Gastrocnemius medialis (tissue), 4 donors: ENCODE measurements at regions not wholly inside any gene's neighbourhood (a gene's known extent, or its start where the extent isn't known, plus 50 kb on each side); places are given as distances from the start of the nearest gene placed in this dataset.

Source experiments
- POLR2A ChIP-seq, 2 donors: fragments of 450-650 bp; IDR thresholded peaks; one replicate each; pipeline ENCODE4 v1.6.1; 2017; ENCODE audit warnings: antibody characterized with exemption in 2 of 2, mild to moderate bottlenecking in 2 of 2, moderate library complexity in 2 of 2
- TF ChIP-seq, protein P1 (sequence below), 5 experiments: fragments of 450-650 bp in 3 of 5; fragments of 200-600 bp in 2 of 5; sonication (generic) in 2 of 5; IDR thresholded peaks in 4 of 5; conservative IDR thresholded peaks in 1 of 5; 1 replicate in 4 of 5; 2 replicates in 1 of 5; pipeline ENCODE4 v1.5.1; 2016 to 2019; ENCODE audit warnings: antibody characterized with exemption in 5 of 5, mild to moderate bottlenecking in 3 of 5, moderate library complexity in 3 of 5

DNA sequence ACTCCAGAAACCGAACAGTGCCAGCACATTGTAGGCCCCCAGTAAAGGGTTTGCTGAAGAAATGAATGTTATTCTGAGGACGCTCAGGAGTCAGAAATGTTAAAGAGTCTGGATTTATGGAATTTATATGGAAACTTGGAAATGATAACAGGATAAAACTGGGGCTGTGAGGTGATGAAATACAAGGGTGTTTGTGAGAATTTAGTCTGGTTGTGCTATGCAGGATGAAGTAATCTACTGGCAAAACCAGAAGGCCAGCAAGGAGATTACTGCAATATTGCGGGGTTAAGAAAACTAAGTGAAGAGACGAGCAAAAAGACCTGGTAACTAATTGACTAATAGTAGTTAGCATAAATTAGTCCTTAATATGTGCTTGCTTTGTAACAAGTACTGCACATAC, 467.8 kb downstream of the ZEB2 start:
- no peak for TF ChIP-seq POLR2A (IDR thresholded peaks at IDR 0.05)
- TF ChIP-seq, protein P1, sequence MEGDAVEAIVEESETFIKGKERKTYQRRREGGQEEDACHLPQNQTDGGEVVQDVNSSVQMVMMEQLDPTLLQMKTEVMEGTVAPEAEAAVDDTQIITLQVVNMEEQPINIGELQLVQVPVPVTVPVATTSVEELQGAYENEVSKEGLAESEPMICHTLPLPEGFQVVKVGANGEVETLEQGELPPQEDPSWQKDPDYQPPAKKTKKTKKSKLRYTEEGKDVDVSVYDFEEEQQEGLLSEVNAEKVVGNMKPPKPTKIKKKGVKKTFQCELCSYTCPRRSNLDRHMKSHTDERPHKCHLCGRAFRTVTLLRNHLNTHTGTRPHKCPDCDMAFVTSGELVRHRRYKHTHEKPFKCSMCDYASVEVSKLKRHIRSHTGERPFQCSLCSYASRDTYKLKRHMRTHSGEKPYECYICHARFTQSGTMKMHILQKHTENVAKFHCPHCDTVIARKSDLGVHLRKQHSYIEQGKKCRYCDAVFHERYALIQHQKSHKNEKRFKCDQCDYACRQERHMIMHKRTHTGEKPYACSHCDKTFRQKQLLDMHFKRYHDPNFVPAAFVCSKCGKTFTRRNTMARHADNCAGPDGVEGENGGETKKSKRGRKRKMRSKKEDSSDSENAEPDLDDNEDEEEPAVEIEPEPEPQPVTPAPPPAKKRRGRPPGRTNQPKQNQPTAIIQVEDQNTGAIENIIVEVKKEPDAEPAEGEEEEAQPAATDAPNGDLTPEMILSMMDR (IDR thresholded peaks at IDR 0.05 in 4 of 5, conservative IDR thresholded peaks at IDR 0.05 in 1 of 5) = no peak
